HG03565 (cell line): ENCODE measurements at regions not wholly inside any gene's neighbourhood (a gene's known extent, or its start where the extent isn't known, plus 50 kb on each side); places are given as distances from the start of the nearest gene placed in this dataset.

Source experiments
- ATAC-seq: cut with Tn5 transposase; IDR thresholded peaks from one replicate; pipeline ENCODE4 v1.9.1; 2021; ENCODE audit warnings: mild to moderate bottlenecking, moderate library complexity; ENCODE audit not compliant: unreplicated experiment

DNA sequence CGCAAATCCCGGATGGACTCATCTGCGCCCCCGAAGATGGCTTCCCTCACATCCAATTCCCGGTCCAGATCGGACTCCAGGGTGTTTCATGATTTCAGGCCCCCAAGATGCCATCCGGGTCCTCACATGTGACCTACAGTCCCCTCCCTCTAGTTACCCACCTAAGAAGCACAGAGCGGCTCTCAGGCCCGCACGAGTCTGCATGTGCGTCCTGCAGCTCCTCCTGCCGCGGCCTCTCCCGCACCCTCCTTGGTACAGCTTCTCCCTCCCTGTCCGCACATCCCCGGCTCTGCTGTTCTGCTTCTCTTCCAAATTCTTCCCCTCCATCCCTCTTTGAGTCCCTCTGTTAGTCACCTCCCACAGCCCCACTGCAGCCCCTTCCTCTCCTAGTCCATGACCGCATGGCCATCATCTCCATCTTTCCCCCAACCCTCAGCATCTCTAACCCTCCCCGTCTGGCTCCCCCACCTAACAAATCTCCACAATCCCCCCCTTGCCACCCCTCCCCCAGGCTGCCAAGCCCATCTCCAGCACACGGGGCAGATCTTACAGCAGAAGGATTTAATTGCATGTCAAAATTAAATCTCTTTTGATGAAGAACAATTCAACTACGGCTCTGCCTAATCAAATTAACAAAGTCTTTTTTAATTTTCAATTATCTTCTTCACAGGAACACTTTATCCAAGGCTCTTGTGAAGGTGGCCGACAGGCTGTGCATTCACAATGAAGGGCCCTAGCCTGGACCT lies 231.0 kb downstream of the RBFOX3 start:
- no peak for ATAC-seq

DNA sequence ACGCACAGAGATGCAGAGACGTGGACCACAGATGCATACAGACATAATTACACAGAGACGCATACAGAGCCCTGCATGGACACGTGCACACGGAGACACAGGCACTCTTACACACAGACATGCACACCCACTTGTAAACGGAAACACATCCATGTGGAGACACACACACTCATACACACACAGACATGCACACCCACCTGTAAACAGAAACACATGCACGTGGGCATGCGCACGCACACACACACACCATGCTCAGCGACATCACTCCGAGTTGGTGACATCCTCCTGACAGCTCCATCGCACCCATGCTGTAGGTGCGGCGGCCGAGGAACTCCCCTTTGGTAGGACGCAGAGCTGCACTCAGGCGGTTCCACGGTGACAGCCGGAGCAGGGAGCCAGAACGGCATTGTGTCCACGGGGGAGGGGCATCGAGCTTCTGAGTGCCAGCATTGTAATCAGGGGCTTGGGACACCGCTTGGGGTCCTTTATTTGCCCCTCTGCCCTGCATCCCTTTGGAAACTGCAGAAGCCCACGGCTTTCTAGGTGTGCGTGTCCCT lies 233.5 kb downstream of the RBFOX3 start:
- no peak for ATAC-seq

DNA sequence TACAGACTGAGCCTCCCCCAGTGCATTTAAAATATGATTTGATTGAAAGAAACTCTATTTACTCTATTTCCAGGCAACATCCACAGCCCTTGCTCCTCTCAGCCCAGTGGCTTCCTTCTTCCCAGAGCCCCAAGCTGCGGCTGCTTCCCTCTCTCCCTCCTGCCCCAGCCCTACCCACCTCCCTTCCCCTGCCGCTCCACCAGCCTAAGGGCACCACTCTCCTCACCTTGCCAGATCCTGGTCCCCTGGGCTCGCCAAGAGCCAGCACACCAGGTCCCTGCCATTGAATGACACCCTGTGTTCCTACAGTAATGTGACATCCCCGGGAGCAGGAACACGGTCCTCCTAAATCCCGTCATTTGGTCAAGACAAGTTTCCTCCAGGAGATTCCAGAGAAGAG lies 236.0 kb downstream of the RBFOX3 start:
- ATAC-seq: no peak

DNA sequence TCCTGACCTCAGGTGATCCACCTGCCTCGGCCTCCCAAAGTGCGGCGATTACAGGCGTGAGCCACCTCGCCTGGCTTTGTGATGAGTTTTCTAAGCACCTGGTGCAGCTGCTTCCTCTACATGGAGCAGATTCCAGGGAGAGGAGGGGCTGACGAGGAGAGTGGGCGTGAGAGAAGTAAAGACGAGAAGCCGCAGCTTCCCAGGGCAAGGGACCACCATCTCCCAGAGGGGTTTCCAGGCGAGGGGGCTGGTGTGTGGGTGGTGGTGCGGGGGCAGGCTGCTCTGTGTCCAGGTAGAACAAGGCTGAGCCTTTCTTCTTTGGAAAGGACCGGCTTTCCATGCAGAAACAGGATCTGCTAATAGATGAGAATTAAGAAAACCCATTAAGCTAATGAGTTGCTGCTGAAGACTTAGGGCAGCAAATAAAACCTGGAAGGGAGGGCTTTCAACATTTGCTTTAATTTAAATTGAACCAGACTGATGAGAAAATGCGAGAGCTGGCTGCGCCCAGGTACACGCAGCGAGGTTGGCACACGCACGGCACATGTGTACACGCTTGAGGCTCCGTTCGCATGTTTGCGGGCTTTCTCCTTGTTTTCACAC lies 236.7 kb downstream of the RBFOX3 start:
- no peak for ATAC-seq

DNA sequence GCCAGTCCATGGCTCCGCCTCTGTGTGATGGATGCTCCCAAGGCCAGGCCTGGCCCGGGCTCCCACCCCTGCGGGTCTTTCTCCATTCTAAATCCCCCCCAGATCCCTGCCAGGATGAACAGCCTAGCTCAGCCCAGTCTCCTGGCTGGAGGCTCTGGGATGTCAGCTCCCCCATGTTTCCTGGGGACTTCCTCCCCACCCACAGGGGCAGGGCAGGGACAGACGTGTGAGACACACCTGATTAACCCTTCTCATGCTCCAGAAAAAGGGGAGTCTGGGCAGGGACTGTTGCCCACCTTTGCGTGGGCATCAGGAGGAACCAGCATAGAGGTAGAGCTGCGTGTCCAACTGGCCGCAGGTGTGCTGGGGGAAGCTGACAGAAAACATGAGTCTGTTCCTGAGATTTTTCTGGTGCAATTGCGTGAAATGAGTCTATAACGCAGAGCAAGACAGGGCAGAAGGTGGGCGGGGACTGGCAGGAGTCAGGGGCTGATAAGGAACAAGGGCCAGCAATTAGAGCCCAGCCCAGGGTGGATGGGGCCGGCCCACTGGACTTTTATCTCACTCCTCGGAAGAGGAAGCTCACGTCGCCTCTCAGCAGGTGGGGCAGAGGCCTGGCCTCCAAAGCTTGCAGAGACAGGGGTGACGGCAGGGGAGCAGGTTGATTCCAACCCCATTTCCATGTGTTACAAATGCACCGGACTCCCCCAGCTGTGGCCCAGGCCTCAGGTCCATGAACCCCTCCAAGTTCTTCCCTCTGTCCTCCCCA lies 238.2 kb downstream of the RBFOX3 start:
- ATAC-seq: no peak

DNA sequence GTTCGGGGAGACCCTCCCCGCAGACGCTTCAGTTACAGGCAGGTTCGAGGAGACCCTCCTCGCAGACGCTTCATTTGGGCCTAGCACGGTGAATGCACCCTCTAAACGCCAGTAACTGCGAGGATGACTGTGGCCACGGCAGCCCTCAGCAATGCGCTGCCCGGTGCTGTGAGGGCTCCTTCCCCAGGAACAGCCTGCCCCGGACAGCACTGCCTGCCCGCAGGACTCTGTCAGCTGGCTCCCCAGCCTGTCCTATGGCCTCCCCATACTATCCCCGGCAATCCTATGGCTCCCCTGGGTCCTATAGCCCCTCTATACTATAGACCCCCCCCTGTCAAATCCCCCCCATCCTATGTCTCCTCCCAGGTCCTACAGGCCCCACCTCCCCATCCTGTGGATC lies 238.9 kb downstream of the RBFOX3 start:
- no peak for ATAC-seq

DNA sequence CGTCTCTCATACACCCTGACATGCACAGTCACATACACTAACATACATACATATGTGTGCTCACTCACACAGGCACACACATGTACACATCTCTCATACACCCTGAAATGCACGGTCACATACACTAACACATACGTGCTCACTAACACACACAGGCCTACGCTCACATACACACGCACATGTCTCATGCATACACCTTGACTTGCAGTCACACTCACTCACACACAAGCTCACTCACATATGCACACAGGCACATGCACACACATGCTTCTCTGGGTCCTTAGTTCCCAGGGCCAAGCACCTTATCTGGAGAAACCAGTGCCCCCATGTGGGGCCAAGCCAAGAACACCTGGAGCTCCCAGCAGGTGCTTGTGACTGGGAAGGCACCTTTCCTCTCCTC lies 240.3 kb downstream of the RBFOX3 start:
- no peak for ATAC-seq

DNA sequence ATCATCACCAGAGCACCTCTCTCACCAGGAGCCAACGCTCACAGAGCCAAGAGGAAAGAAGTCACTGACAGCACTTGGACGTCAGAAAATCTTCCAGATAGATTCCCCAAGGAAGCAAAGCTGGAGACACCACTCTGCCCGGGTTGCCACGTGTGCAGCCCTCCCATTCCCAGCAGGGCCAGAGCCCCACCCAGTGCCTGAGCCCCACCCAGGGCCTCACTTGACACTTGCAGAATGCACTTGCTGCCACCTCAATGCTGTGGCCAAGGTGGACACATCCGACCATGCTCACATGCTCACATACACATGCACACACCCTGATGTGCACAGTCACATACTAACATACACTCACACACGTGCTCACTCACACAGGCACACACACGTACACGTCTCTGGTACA lies 240.7 kb downstream of the RBFOX3 start:
- no peak for ATAC-seq

DNA sequence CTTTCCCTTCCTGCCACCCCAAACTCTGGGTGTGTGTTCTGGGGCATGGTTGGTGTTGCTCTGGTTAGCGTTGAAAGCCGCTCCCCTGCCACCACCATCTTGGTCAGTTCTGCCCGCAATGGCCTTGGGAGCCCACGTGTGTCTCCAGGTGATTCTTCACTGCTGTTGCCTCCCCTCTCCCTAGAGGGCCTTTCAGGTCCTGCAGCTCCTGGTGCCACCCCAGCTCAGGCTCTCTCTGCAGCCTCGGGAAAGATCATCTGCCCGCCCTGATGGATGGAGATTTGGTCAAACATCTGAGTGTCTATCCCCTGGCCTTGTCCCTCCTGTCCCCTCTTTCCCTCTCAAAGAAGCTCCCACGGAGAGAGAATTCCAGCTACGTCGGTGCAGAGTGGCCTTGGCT lies 241.3 kb downstream of the RBFOX3 start:
- ATAC-seq: no peak

DNA sequence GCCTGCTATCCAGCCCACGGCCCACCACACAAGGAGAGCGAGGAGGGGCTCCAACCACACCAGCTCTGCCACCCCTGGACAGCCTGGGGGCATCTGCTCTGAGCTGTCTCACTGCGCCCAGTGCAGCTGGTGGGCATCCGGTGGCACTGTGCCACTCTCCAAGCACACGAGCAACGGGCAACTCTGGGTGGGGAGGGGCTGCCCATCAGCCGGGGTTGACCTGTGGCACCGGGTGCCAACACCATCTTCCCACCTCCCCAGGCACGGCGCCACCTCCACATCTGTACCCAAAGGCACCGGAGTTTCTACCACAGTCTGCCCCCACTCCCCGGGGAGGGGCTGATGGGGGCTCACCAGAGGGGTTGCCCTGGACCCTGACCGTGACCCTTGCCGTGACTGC lies 241.8 kb downstream of the RBFOX3 start:
- no peak for ATAC-seq

DNA sequence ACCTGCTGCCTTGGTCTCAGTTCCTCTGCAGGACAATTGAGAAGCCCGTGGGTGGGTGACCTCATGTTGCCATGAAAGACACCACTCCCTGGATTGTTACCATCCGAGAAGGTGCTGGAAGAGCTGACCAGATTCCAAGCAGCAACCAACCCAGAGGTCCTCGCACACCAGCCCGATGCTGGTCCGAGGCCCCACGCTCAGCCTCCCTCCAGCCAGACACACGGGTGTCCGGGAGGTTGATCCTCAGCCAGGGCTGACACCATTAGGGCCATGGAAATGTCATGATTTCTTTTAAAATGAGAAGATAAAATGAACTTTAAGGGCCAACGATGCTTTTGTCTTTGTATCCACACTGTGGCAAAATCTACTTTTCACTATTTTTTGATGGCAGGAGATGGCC lies 242.3 kb downstream of the RBFOX3 start:
- no peak for ATAC-seq

DNA sequence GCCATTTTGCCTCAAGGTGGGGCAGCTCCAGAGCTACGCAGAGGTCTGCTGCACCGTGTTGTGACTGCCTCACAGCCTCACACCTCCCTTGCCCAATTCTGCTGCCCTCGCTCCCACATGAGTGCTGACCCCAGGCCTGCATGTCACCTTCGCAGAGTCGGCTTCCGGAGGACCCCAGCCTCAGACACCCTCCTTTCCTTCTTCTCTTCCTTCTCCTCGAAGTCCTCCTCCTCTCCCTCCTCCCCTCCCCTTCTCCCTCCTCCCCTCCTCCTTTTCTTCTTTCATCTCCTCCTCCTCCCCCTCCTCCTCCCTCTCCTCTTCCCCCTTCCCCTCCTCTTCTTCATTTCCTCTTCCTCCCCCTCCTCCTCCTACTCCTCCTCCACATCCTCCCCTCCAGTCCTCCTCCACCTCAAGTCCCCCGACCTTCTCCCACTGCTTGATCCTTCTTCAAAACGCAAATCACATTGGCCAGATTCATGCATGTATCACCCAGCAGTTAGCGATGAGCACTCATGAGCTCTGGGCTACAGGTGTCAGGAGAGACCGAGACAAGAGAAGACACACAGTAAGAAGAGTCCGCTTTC lies 243.8 kb downstream of the RBFOX3 start:
- no peak for ATAC-seq

DNA sequence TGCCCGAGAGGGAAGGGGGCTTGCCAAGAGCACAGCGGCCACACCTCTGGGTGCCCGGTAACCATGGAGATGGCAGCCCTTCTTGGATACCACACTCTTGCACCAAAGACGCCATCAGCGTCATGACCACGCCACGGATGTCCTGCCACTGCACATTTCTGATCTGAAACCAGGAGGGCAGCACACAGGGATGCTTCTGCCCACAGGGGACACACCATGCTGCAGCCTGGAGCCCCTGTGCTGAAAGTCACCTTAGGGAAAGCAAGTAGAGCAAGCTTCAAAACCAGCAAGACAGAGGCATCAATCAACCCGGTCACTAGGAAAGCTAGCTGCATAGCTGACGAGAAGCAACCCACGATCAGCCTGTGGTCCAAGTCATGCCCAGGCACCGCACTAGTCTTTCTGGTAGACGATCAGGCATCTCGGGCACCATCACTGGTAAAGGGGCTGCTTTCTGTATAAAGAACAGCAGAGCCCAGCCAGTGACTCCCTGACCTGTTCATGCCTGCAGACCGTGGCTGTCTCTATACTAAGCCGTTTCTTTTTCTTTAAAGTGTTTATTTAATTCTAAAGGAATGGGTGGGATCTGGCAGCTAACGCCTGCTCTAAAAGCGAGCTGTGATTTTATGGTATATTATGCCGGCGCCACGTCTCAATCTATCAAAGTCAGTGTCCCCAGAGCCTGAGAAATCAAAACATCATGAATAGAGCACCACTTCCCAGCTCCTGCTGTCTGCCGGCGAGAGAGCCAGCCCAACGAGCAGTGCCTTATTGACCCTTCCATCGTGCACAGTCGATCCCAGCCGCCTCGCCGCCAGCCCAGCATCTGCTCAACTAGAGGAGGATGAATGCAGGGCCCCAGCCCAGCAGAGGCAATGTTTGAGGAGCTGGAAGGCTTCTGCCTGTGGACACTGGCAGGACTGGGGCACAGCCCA lies 244.7 kb downstream of the RBFOX3 start:
- ATAC-seq: no peak

DNA sequence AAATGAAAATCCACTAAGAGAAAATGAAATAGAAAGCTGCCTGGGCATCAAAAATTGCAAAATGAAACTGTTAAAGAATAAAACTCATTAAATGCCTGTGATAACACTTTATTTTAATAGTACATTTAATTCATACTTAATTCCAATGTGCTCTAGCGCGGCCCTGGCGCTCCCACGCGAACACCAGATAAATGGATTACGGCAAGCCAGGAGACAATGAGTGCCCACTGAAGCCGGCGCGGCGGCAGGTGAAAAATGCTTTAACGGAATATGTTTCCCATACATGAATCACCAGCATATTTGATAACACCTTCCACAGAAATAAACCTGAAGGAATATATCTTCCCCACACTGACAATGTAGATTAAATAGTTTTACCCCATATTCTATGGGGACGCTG lies 245.5 kb downstream of the RBFOX3 start:
- no peak for ATAC-seq

DNA sequence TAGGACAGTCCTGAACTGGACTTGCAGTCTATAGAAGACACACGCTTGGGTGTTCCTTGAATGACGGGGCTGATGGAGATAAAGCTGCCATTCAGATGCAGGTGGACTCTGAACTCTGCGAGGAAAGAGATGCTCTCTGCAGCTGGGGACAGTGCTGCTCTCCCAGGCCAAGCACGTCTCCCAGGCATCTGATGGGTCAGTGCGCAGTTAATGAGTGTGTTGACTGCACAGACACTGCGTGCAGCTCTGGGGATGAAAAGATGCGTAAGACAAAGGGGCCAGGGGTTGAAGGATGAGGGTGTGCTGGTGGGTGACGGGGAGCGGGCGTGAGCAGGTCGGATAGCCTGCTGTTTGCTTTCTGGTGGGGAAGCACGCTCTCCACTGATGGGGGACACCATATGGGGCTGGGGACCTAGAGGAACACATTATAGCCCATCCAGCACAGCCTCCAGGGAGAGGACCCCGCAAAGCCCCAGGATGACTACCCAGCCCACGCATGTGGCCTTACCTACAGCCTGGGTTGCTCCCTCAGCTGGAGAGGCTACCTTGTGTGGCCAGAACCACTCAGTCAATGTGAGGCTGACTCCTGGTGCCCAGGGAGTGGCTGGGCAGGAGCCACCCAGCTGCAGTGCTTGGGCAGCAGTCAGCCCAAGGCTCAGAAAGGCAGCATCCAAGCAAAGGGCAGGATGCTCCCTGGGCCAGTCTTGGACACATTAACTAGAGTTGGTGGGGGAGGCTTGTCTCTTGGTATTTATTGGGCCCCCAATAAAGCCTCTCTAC lies 246.3 kb downstream of the RBFOX3 start:
- ATAC-seq: no peak

DNA sequence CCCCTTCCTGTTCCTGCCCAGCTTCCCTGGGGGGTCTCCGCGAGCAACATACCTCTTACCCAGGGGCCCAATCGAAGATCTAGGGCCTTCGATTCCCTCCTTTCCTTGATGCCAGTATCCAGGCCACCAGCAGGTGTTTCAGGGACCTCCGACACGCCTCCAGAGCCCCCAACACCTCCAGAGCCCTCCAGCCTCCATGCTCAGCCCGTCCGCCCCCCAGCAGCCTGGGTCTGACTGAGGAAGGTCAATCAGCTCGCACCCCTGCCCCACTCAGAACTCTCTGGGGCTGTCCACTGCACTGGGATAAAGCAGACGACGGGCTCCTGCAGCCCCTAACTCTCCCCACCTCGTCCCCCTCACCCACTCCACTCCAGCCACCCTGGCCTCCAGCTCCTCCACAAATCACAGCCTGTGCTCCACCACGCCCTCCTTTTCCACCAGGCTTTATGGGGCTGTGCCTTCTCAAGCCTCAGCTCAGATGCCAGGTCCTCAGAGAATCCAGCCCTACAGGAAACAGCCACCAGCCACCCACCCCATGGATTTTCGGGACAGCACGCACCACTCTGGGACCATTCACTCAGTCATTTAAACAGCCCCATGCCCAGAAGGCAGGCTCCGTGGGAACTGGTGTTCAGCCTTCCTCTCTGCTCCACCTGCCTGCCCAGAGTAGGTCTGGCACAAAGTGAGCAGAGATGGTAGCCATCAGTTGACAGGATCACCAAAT lies 247.1 kb downstream of the RBFOX3 start:
- no peak for ATAC-seq

DNA sequence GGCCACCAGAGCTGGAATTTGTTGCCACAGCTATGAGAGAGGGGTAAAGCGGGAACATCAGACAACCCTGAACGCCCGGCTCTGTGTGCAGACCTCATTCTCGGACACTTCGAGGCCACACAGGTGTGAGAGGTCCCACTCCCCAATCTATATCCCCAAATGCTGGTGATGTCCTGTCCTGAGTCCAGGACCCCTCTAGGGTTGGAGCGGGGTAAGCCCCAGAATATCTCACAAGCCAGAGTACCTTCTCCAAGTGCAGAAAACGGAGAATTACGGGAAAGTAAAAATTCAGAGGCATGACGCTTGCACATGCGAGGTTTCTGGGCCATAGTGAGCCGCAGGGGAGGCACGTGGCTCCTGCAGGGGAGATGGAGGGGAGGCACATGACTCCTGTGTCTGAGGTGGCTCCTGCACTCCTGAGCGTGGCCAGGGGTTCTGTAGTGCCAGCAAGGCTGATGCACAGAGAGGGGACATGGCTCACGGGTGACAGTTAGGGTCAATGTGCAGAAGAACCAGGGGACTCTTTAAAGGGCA lies 248.0 kb downstream of the RBFOX3 start:
- ATAC-seq: no peak

DNA sequence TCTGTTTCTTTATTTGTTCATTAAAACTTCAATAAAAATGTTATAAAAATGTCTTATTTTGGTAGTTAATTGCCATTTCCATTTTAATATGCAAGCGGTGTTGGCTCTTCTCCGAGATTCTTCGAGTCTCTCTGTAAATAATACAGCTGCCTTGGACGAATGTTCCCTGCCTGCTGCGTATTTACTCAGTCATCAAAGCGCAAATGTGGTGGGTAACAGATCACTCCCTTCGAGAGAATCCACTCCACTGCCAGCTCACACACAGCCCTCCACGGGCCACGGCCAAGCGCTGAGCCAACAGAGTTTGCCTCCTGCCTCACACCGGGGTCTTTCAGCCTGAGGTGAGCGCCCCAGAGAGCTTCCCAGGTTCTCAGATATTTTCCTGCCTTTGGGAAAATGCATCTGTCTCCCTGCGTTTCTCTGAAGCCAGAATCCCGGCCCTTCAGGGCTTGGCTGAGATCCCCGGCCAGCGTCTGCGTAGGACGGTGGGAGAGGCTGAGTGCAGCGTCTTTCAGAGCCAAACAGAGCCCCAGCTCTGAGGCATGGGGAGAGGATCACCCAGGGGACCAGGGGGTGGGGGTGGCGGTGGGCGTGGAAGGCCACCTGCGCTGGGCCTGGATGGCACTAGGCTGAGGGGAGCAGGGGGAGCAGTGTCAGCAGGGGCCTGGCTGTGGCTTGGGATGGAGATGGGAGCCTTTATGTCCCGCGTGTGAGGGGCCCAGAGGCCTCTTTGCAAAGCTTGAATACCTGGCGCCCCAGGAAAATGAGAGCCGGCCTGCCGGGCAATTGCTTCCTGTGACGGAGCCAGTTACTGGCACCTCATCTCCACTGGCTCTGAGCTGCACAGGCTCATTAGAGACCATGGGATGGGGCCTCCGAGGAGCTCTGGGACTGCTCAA lies 248.7 kb downstream of the RBFOX3 start:
- ATAC-seq: no peak
